AG20443 (cell line): ENCODE measurements at regions not wholly inside any gene's neighbourhood (a gene's known extent, or its start where the extent isn't known, plus 50 kb on each side); places are given as distances from the start of the nearest gene placed in this dataset.

Experiments used
- DNase-seq: peaks from one replicate; pipeline ENCODE4 v3.0.0; 2012; ENCODE audit warnings: low spot score, mixed read lengths

- no peak for DNase-seq
Observed at GRCh38 chr4:53775381-53775780, 184.1 kb upstream of the LNX1 start.

- no peak for DNase-seq
Observed at GRCh38 chr4:53771326-53771725, 180.0 kb upstream of the LNX1 start.

GRCh38 chr4:53767482-53767881 lies 176.2 kb upstream of the LNX1 start:
- DNase-seq, result peak; percentile 75

GRCh38 chr4:53764761-53765490 lies 173.6 kb upstream of the LNX1 start:
- no peak for DNase-seq

- peak; percentile 85 for DNase-seq
Observed at GRCh38 chr4:53763813-53764597, 172.7 kb upstream of the LNX1 start.

GRCh38 chr4:53755656-53756055 lies 164.4 kb upstream of the LNX1 start:
- DNase-seq, result no peak

DNA sequence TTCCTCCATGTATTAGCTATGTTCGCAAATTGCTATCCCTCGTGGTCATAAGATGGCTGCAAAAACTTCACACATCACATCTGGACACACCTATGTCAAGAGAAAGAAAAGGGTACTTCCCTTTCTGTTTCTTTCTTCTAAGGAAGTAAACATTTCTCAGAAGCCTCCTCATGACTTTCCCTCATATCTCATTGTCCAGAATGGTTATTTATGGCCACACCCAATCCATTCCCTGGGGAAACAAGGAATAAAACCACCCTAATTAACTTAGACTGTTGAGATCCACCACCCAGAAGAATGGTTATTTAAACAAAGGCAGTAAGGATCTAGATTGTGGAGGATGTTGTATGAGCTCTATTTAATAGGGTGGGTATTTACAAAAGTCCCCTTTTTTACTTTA lies 160.8 kb upstream of the LNX1 start:
- no peak for DNase-seq

DNA sequence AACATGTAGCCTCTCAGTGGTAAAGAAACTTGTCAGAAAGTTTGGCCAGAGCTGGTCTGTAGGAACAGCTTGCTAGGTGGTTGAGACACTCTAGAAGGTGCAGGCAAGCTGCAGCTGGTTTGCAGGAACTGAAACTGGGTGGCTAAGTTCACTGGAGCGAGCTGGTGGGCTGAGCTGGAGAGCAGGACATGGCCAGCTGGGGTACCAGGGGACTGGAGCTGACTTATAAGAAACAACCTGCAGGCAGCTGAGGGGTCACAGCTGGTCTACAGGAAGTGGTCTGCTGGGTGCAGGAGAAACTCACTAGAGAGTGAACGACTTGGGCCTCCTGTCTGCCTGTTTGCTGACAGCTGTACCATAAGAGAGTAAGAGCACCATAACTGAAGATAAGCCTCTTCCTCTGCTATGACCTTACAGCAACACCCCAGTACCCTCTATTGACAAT lies 157.1 kb upstream of the LNX1 start:
- DNase-seq, result no peak

- DNase-seq, result no peak
Observed at GRCh38 chr4:53747401-53747800, 156.1 kb upstream of the LNX1 start.

DNA sequence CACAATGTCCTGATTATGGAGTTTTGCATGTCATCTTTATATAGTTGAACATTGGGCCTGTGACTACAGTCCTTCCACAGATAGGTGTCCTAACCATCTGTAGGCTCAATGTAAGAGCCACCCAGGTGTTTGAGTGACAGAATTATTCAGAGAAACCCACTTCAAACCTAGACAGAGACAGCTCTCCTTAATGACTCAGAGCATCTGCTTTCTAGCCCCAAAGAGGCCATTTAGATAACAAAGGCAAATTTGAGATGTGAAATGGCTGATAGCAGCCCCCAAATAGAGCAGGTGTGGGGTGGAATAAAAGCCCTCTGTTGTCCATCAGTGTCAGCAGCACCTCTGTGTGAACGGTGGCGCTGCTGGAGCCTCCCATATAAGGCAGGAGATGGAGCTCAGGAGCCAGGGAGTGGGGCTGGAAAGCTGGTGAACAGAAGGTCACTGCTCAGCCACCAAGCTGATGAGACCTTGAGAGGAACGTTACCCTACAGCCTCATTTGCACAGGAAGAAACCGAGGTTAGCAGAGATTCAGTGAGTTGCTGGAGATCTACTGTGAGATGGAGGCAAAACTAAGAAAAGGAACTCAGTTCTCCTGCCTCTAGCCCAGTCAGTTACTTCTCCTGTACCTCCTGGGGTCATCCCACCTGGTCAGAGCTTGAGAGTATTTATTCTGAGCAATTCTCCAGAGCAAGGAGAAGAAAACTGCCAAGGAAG lies 153.3 kb upstream of the LNX1 start:
- no peak for DNase-seq

GRCh38 chr4:53734584-53735353 lies 143.5 kb upstream of the LNX1 start:
- peak; percentile 54 for DNase-seq

DNA sequence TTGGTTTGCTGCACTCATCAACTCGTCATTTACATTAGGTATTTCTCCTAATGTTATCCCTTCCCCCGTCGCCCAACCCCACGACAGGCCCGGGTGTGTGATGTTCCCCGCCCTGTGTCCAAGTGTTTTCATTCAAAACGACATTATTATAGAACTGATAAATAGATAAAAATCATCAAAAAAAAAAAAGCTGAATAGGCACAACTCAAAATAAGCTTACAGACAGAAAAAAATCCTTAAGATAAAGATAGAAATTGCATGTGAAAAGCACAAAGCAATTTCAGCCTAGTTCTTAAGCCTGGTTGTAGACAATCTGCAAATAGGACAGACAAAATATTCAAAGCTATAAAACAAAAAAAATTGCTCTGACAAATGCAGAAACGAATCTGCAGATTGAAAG lies 142.9 kb upstream of the LNX1 start:
- peak; percentile 22 for DNase-seq

DNA sequence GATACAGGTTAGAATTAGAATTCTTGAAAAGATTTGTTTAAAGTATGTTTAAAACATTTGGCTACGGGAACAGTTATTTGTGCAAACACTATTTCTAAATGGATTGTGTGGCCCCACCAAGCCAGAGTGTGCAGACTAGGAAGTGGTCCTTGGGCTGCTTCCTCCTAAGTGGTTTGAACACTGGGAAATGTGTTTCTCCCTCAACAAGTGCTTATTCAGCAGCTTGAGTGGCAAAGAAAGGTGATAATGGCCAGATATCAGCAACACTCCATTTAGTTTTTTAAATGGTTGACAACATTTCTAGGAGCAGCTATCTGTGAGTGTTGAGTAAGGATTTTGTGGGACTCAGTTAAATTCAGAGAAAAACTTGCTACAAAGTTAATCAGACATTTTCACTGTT lies 141.4 kb upstream of the LNX1 start:
- DNase-seq, result no peak

DNA sequence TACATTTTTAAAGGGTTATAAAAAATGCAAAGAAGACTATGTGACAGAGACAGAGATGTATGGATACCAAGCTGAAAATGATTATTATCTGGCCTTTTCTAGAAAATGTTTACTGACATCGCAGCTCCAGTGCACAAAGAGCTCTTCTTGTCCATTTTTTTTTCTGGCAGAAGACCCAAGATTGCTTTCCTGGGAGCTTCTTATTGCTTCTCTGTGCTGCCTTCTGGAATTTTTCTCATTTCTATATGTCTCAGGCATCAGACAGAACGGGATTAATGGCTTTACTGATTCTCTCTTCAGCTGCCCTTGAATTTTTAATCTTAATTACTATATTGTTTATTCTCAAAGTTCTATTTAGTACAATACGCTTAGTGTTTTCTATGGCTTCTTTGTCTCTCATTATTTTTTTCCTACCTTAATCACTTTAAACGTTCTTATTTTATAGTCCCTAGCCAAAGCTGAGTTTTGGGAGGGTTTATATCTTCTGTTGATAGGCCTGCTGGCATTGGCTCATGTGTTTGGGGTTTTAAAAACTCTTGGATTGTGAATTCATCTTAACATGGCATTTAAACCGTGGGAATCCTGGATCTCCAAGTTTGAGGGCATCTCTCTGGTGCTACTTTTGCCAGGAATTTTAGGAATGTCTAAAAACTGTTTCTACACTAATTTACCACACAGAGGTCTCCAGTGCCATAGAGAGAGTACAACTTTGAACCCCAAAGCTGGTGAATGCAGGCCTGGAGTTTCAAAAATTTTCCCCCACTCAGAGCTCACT lies 138.9 kb upstream of the LNX1 start:
- DNase-seq, result no peak

DNA sequence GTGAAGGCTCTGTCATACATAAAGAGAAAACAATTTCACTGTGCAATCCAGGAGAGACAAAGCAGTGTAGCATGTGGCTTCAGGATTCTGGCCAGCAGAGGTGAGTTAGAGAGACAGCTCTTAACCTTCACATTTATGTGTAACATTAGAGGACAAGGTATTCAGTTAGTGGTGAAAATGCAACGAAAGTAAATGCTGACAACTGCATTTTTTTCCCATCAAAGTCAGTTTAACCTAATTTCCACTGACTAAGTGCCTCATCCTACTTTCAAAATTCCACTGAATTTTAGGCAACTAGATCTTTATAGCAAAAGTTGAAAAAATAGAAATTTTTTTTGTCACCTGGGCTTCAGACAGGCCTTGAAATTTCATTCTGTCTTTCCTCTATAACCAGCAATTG lies 130.8 kb upstream of the LNX1 start:
- no peak for DNase-seq

GRCh38 chr4:53721263-53721662 lies 130.0 kb upstream of the LNX1 start:
- DNase-seq, result no peak

GRCh38 chr4:53720776-53721175 lies 129.5 kb upstream of the LNX1 start:
- DNase-seq, result no peak

DNA sequence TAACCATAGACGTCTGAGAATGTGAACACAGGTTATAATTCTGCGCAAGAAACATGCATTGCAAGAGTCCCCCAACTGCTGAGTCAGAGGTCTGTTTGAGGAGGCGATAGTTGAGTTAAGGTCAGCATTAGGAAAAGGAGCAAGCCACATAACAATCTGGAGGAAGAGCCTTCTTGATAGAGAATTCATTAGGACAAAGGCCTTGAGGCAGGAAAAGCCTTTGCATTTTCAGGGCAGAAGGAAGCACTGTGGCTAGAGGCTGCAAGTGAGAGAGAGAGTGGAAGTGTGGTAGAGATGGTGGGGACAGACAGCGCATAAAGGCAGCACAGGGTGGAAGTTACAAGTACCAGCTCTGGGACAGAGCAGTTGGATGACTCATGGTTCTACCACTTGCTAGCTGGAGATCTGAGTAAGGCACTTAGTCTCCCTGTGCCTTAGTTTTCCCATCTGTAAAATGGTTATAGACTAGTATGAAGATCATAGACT lies 125.8 kb upstream of the LNX1 start:
- no peak for DNase-seq

DNA sequence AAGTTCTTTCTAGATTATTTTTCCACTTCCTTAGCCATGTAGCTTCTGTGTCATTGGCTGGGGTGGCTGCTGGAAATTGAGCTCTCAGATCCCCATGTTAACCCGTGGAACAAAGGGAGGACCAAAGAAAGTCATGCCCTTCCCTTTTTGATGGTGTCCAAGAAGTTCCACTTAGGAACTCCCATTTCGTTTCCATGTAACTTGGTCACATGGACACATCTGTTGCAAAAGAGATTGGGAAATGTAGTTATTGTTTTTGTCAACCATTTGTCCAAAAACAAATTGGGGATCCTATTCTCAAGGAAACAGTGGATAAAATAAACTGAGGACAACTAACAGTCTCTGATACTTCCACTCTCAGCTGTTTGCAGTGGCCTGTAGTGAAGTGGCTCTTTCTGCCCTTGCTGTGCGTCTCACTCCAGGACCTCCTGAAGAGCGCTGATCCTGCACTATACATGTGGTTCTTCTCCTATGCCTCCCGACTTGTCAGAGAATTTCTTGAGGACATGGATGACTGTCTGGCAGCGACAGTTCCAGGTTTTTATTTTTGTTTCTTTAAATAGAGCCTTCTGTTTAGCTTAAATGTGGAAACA lies 125.3 kb upstream of the LNX1 start:
- DNase-seq, result peak; percentile 25

DNA sequence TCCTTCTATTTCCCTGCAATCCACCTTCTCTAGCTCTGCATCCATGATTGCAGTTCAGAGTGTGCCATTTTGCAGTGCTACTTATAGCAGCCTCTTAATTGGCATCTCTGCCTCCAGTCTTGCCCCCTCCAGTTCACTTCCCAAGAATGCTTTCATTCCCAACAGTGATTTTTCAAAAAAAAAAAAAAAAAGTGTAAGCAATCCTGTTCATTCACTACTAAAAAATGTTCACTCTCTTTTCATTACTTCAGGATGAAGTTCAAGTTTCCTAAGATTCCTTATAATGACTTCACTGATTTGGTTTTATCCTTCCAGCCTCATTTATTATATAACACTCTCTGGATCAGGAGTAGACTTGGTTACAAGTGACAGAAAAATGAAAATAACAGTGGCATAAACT lies 124.7 kb upstream of the LNX1 start:
- peak; percentile 23 for DNase-seq
